SK-N-SH treated with all-trans-retinoic acid at 6 μM for 48 hours (cell line): ENCODE measurements at regions not wholly inside any gene's neighbourhood (a gene's known extent, or its start where the extent isn't known, plus 50 kb on each side); places are given as distances from the start of the nearest gene placed in this dataset.

Experiments used
- ATAC-seq: fragments of 200-7000 bp; cut with Tn5 transposase; 3 replicates; pipeline ENCODE4 v1.9.1; 2020; ENCODE audit warnings: mild to moderate bottlenecking, moderate library complexity
- ARNTL ChIP-seq: fragments of 450-650 bp; formaldehyde crosslinking; IDR thresholded peaks from 2 replicates; pipeline ENCODE4 v1.5.0; 2020; ENCODE audit warnings: low read depth, mild to moderate bottlenecking, moderate library complexity, borderline replicate concordance
- BACH2 ChIP-seq: fragments of 250-450 bp; sonication (Bioruptor Pico); IDR thresholded peaks from 2 replicates; pipeline ENCODE4 v1.9.0; 2021; ENCODE audit warnings: mild to moderate bottlenecking, borderline replicate concordance
- CREB5 ChIP-seq: fragments of 250-450 bp; sonication (Bioruptor Pico); IDR thresholded peaks from 2 replicates; pipeline ENCODE4 v1.5.1; 2020; ENCODE audit warnings: low read depth, mild to moderate bottlenecking, moderate library complexity
- CSDC2 ChIP-seq: fragments of 250-450 bp; sonication (Bioruptor Pico); IDR thresholded peaks from 2 replicates; pipeline ENCODE4 v1.5.0; 2020; ENCODE audit warnings: mild to moderate bottlenecking, moderate library complexity
- CSRNP3 ChIP-seq: fragments of 250-450 bp; sonication (Bioruptor Pico); IDR thresholded peaks from 2 replicates; pipeline ENCODE4 v1.5.1; 2021; ENCODE audit warnings: mild to moderate bottlenecking, moderate library complexity
- ESRRG ChIP-seq: fragments of 250-450 bp; sonication (Bioruptor Pico); IDR thresholded peaks from 2 replicates; pipeline ENCODE4 v1.6.1; 2021; ENCODE audit warnings: mild to moderate bottlenecking
- GLIS3 ChIP-seq: fragments of 250-450 bp; sonication (Bioruptor Pico); IDR thresholded peaks from 2 replicates; pipeline ENCODE4 v1.5.0; 2020; ENCODE audit warnings: mild to moderate bottlenecking, moderate library complexity
- ISL1 ChIP-seq: fragments of 250-450 bp; sonication (Bioruptor Pico); IDR thresholded peaks from 2 replicates; pipeline ENCODE4 v2.1.2; 2022; ENCODE audit warnings: mild to moderate bottlenecking, moderate library complexity
- OSR1 ChIP-seq: fragments of 250-450 bp; sonication (Bioruptor Pico); IDR thresholded peaks from 2 replicates; pipeline ENCODE4 v1.8.0; 2022; ENCODE audit warnings: moderate library complexity, mild to moderate bottlenecking, inconsistent platforms
- PATZ1 ChIP-seq: fragments of 250-450 bp; sonication (Bioruptor Pico); IDR thresholded peaks from 2 replicates; pipeline ENCODE4 v1.8.0; 2020; ENCODE audit warnings: mild to moderate bottlenecking, moderate library complexity, borderline replicate concordance
- POU6F1 ChIP-seq: fragments of 250-450 bp; sonication (Bioruptor Pico); IDR thresholded peaks from 2 replicates; pipeline ENCODE4 v1.8.0; 2021; ENCODE audit warnings: low read depth, mild to moderate bottlenecking, moderate library complexity, borderline replicate concordance
- PPARA ChIP-seq: fragments of 250-450 bp; sonication (Bioruptor Pico); IDR thresholded peaks from 2 replicates; pipeline ENCODE4 v1.5.0; 2020; ENCODE audit warnings: mild to moderate bottlenecking, borderline replicate concordance
- SNAI2 ChIP-seq: fragments of 250-450 bp; sonication (Bioruptor Pico); IDR thresholded peaks from 2 replicates; pipeline ENCODE4 v1.5.0; 2020; ENCODE audit warnings: mild to moderate bottlenecking, moderate library complexity
- TCF4 ChIP-seq: fragments of 250-450 bp; sonication (Bioruptor Pico); IDR thresholded peaks from 2 replicates; pipeline ENCODE4 v1.8.0; 2021; ENCODE audit warnings: mild to moderate bottlenecking, moderate library complexity, borderline replicate concordance
- TOX ChIP-seq: fragments of 250-450 bp; sonication (Bioruptor Pico); IDR thresholded peaks from 2 replicates; pipeline ENCODE4 v1.8.0; 2021; ENCODE audit warnings: mild to moderate bottlenecking, moderate library complexity, borderline replicate concordance
- ZC3H10 ChIP-seq: fragments of 250-450 bp; sonication (Bioruptor Pico); IDR thresholded peaks from 2 replicates; pipeline ENCODE4 v1.5.1; 2021; ENCODE audit warnings: mild to moderate bottlenecking, moderate library complexity
- ZFP3 ChIP-seq: fragments of 250-450 bp; sonication (Bioruptor Pico); IDR thresholded peaks from 2 replicates; pipeline ENCODE4 v1.5.0; 2020; ENCODE audit warnings: mild to moderate bottlenecking, moderate library complexity
- ZFP30 ChIP-seq: fragments of 450-650 bp; formaldehyde crosslinking; IDR thresholded peaks from 2 replicates; pipeline ENCODE4 v1.5.0; 2022; ENCODE audit warnings: mild to moderate bottlenecking, moderate library complexity
- ZNF565 ChIP-seq: fragments of 450-650 bp; formaldehyde crosslinking; conservative IDR thresholded peaks from 2 replicates; pipeline ENCODE4 v1.5.0; 2020; ENCODE audit warnings: low read depth, mild to moderate bottlenecking, moderate library complexity
- ZNF8 ChIP-seq: fragments of 450-650 bp; formaldehyde crosslinking; IDR thresholded peaks from 2 replicates; pipeline ENCODE4 v1.5.0; 2020; ENCODE audit warnings: mild to moderate bottlenecking, moderate library complexity

GRCh38 chr1:118303064-118303463 lies 118.0 kb upstream of the SPAG17 start:
- no peak for ATAC-seq
- TF ChIP-seq POU6F1: no peak
- TF ChIP-seq SNAI2: no peak
- TF ChIP-seq TCF4 (CRISPR knock-in tag): no peak
- TF ChIP-seq ZFP3 (CRISPR knock-in tag): no peak
- TF ChIP-seq PPARA: no peak
- no peak for TF ChIP-seq CSRNP3 (CRISPR knock-in tag)
- no peak for TF ChIP-seq ESRRG (CRISPR knock-in tag)
- TF ChIP-seq GLIS3: no peak
- TF ChIP-seq ZFP30: no peak
- no peak for TF ChIP-seq ARNTL
- no peak for TF ChIP-seq OSR1 (CRISPR knock-in tag)
- no peak for TF ChIP-seq ZNF8
- no peak for TF ChIP-seq ISL1 (CRISPR knock-in tag)
- no peak for TF ChIP-seq CREB5
- TF ChIP-seq ZC3H10 (CRISPR knock-in tag): no peak
- TF ChIP-seq ZNF565 (CRISPR knock-in tag): no peak
- no peak for TF ChIP-seq BACH2 (CRISPR knock-in tag)
- TF ChIP-seq CSDC2: no peak
- TF ChIP-seq PATZ1 (CRISPR knock-in tag): no peak

- TF ChIP-seq BACH2 (CRISPR knock-in tag) (no peak), ISL1 (CRISPR knock-in tag) (no peak), PPARA (no peak), CSRNP3 (CRISPR knock-in tag) (no peak)
- TF ChIP-seq, all 23 proteins: peak for 0
- ATAC-seq: no peak
Measured at GRCh38 chr1:118302145-118302544, 117.1 kb upstream of the SPAG17 start.

GRCh38 chr1:118300808-118301207 lies 115.8 kb upstream of the SPAG17 start:
- ATAC-seq: no peak
- TF ChIP-seq ESRRG (CRISPR knock-in tag) (no peak), ZC3H10 (CRISPR knock-in tag) (no peak), BACH2 (CRISPR knock-in tag) (no peak), ZFP30 (no peak), SNAI2 (no peak), CREB5 (no peak), PATZ1 (CRISPR knock-in tag) (no peak), TOX (no peak), CSRNP3 (CRISPR knock-in tag) (no peak), ZNF565 (CRISPR knock-in tag) (no peak)
